Lower leg skin (tissue), 3 donors: ENCODE measurements at regions not wholly inside any gene's neighbourhood (a gene's known extent, or its start where the extent isn't known, plus 50 kb on each side); places are given as distances from the start of the nearest gene placed in this dataset.

ENCODE experiments used
- CTCF ChIP-seq, 3 donors: fragments of 450-650 bp; IDR thresholded peaks; one replicate each; pipeline ENCODE4 v1.5.1; 2016; ENCODE audit warnings: antibody characterized with exemption in 3 of 3, mild to moderate bottlenecking in 3 of 3, moderate library complexity in 2 of 3
- POLR2A ChIP-seq, 2 donors: fragments of 450-650 bp; IDR thresholded peaks; one replicate each; pipeline ENCODE4 v1.6.1; 2016 to 2017; ENCODE audit warnings: antibody characterized with exemption in 2 of 2, mild to moderate bottlenecking in 1 of 2, moderate library complexity in 1 of 2

GRCh38 chr17:77831474-77832179 lies 126.9 kb upstream of the TNRC6C start:
- TF ChIP-seq POLR2A (IDR thresholded peaks at IDR 0.05), result no peak
- no peak for TF ChIP-seq CTCF (IDR thresholded peaks at IDR 0.05)
